IMR-90 (cell line): ENCODE measurements at regions not wholly inside any gene's neighbourhood (a gene's known extent, or its start where the extent isn't known, plus 50 kb on each side); places are given as distances from the start of the nearest gene placed in this dataset.

Experiments
- ATAC-seq: fragments of 200-7000 bp; cut with Tn5 transposase; 2 replicates; pipeline ENCODE4 v1.9.1; 2020; ENCODE audit warnings: low read depth, mild to moderate bottlenecking, moderate library complexity
- BruUV-seq: library from RNA; stranded (reverse); fragments of 400-500 nt; replicated peaks from 2 replicates; lab custom pipeline; 2021; lab: Mats Ljungman, UMichigan
- CTCF ChIA-PET: fragments of 300-600 bp; formaldehyde crosslinking; extraction: SDS; loops from one replicate; lab custom pipeline; 2021; ENCODE audit warnings: antibody characterized with exemption; lab: Yijun Ruan, JAX
- POLR2A ChIA-PET: fragments of 300-600 bp; sonication (Branson Sonifier 250); formaldehyde crosslinking; loops from one replicate; lab custom pipeline; 2022; ENCODE audit warnings: antibody characterized with exemption; ENCODE audit not compliant: unreplicated experiment; lab: Charles Lee
- DNase-seq: peaks from one replicate; pipeline ENCODE4 v3.0.0; 2013
- H2AFZ ChIP-seq: replicated peaks from 2 replicates; pipeline ENCODE3; 2013; ENCODE audit warnings: low read length, mild to moderate bottlenecking; ENCODE audit not compliant: poor library complexity
- H2AK5ac ChIP-seq: 2 replicates; pipeline ENCODE4 v1.6.1; 2013; ENCODE audit warnings: low read depth, low read length, inconsistent platforms
- H2AK9ac ChIP-seq: replicated peaks from 2 replicates; pipeline ENCODE3; 2013; ENCODE audit warnings: mild to moderate bottlenecking, low read depth, low read length, moderate library complexity; ENCODE audit not compliant: poor library complexity
- H2BK120ac ChIP-seq: 2 replicates; pipeline ENCODE4 v1.6.1; 2013; ENCODE audit warnings: low read depth, low read length, inconsistent platforms
- H2BK15ac ChIP-seq: 3 replicates; pipeline ENCODE4 v1.6.1; 2013; ENCODE audit warnings: low read depth, low read length, inconsistent platforms
- H2BK20ac ChIP-seq: 2 replicates; pipeline ENCODE4 v1.6.1; 2013; ENCODE audit warnings: low read depth, mild to moderate bottlenecking, inconsistent platforms, low read length, moderate library complexity
- H2BK5ac ChIP-seq: 2 replicates; pipeline ENCODE4 v1.6.1; 2013; ENCODE audit warnings: mild to moderate bottlenecking, low read depth, low read length, inconsistent platforms; ENCODE audit not compliant: poor library complexity, severe bottlenecking
- H3K14ac ChIP-seq: replicated peaks from 2 replicates; pipeline ENCODE4 v1.6.1; 2013; ENCODE audit warnings: low read depth, low read length, inconsistent platforms
- H3K18ac ChIP-seq: 2 replicates; pipeline ENCODE4 v1.6.1; 2013; ENCODE audit warnings: low read depth, low read length, control low read depth
- H3K23ac ChIP-seq: 2 replicates; pipeline ENCODE4 v1.6.1; 2013; ENCODE audit warnings: low read depth, low read length, inconsistent platforms
- H3K27ac ChIP-seq: 2 replicates; pipeline ENCODE4 v1.5.1; 2013; ENCODE audit warnings: mild to moderate bottlenecking, control low read depth, low read length; ENCODE audit not compliant: insufficient read depth
- H3K27me3 ChIP-seq: 2 replicates; pipeline ENCODE4 v1.6.1; 2013; ENCODE audit warnings: low read length; ENCODE audit not compliant: control insufficient read depth, insufficient read depth
- H3K36me3 ChIP-seq: 2 replicates; pipeline ENCODE4 v1.6.1; 2013; ENCODE audit warnings: low read length, mixed read lengths; ENCODE audit not compliant: control insufficient read depth, insufficient read depth
- H3K4ac ChIP-seq: 2 replicates; pipeline ENCODE4 v1.6.1; 2013; ENCODE audit warnings: low read depth, low read length, inconsistent platforms
- H3K4me1 ChIP-seq: 2 replicates; pipeline ENCODE4 v1.6.1; 2013; ENCODE audit warnings: low read length, mixed read lengths; ENCODE audit not compliant: control insufficient read depth, insufficient read depth
- H3K4me2 ChIP-seq: 2 replicates; pipeline ENCODE4 v1.6.1; 2013; ENCODE audit warnings: low read depth, mild to moderate bottlenecking, control low read depth, low read length, moderate library complexity
- H3K4me3 ChIP-seq: 2 replicates; pipeline ENCODE4 v1.5.1; 2013; ENCODE audit warnings: low read depth, mild to moderate bottlenecking, control low read depth, low read length, moderate library complexity; ENCODE audit not compliant: insufficient read depth
- H3K56ac ChIP-seq: 2 replicates; pipeline ENCODE4 v1.6.1; 2013; ENCODE audit warnings: low read length, inconsistent platforms; ENCODE audit not compliant: insufficient read depth; ENCODE audit errors: extremely low read depth
- H3K79me1 ChIP-seq, 2 experiments: 2 replicates each; pipeline ENCODE4 v1.6.1; 2013; ENCODE audit warnings: low read length in 2 of 2, inconsistent platforms in 1 of 2, low read depth in 1 of 2
- H3K9ac ChIP-seq: 2 replicates; pipeline ENCODE4 v1.6.1; 2013; ENCODE audit warnings: low read depth, low read length, control low read depth
- H3K9me1 ChIP-seq: 2 replicates; pipeline ENCODE4 v1.6.1; 2013; ENCODE audit warnings: low read length, inconsistent platforms; ENCODE audit not compliant: insufficient read depth
- H3K9me3 ChIP-seq: 2 replicates; pipeline ENCODE4 v1.6.1; 2013; ENCODE audit warnings: low read length; ENCODE audit not compliant: control insufficient read depth, insufficient read depth
- H4K20me1 ChIP-seq: 2 replicates; pipeline ENCODE4 v1.6.1; 2013; ENCODE audit warnings: low read length, inconsistent platforms; ENCODE audit not compliant: insufficient read depth
- H4K5ac ChIP-seq: 2 replicates; pipeline ENCODE4 v1.6.1; 2013; ENCODE audit warnings: mild to moderate bottlenecking, low read depth, low read length, control low read depth
- H4K8ac ChIP-seq, 2 experiments: 2 replicates each; pipeline ENCODE4 v1.6.1; 2013; ENCODE audit warnings: low read depth in 2 of 2, low read length in 2 of 2, control low read depth in 1 of 2, inconsistent platforms in 1 of 2
- H4K91ac ChIP-seq: 2 replicates; pipeline ENCODE4 v1.6.1; 2013; ENCODE audit warnings: low read depth, low read length, inconsistent platforms; ENCODE audit not compliant: insufficient read depth
- BHLHE40 ChIP-seq: fragments of 150-350 bp; IDR thresholded peaks from 2 replicates; pipeline ENCODE4 v1.6.1; 2016; ENCODE audit warnings: mild to moderate bottlenecking, low read depth, low read length
- CEBPB ChIP-seq: IDR thresholded peaks from 2 replicates; pipeline ENCODE4 v1.6.1; 2012; ENCODE audit warnings: low read depth, low read length, improper control_type of control experiment
- CTCF ChIP-seq: conservative IDR thresholded peaks from 2 replicates; pipeline ENCODE4 v1.5.1; 2012; ENCODE audit warnings: mild to moderate bottlenecking, low read depth, low read length, improper control_type of control experiment
- ELK1 ChIP-seq: fragments of 150-350 bp; IDR thresholded peaks from 2 replicates; pipeline ENCODE4 v1.6.1; 2016; ENCODE audit warnings: low read depth, mild to moderate bottlenecking, low read length, moderate library complexity, borderline replicate concordance
- FOS ChIP-seq: fragments of 150-350 bp; IDR thresholded peaks from 2 replicates; pipeline ENCODE4 v1.6.1; 2016; ENCODE audit warnings: low read depth, low read length
- MAZ ChIP-seq: IDR thresholded peaks from 2 replicates; pipeline ENCODE4 v1.6.1; 2012; ENCODE audit warnings: low read depth, mild to moderate bottlenecking, low read length, improper control_type of control experiment, moderate library complexity, borderline replicate concordance
- MXI1 ChIP-seq: IDR thresholded peaks from 2 replicates; pipeline ENCODE4 v1.6.1; 2012; ENCODE audit warnings: low read depth, mild to moderate bottlenecking, low read length, moderate library complexity, borderline replicate concordance
- NFE2L2 ChIP-seq: fragments of 150-350 bp; IDR thresholded peaks from 2 replicates; pipeline ENCODE4 v1.6.1; 2016; ENCODE audit warnings: low read depth, mild to moderate bottlenecking, low read length
- RAD21 ChIP-seq: IDR thresholded peaks from 2 replicates; pipeline ENCODE4 v1.6.1; 2012; ENCODE audit warnings: low read length, improper control_type of control experiment
- RFX5 ChIP-seq: IDR thresholded peaks from 2 replicates; pipeline ENCODE4 v1.8.0; 2012; ENCODE audit warnings: low read depth, mild to moderate bottlenecking, low read length, moderate library complexity
- SMC3 ChIP-seq: fragments of 150-350 bp; IDR thresholded peaks from 2 replicates; pipeline ENCODE4 v1.6.1; 2016; ENCODE audit warnings: low read depth, mild to moderate bottlenecking, antibody characterized with exemption, low read length, moderate library complexity
- USF2 ChIP-seq: fragments of 150-350 bp; IDR thresholded peaks from 2 replicates; pipeline ENCODE4 v1.6.1; 2017; ENCODE audit warnings: mild to moderate bottlenecking, antibody characterized with exemption, low read length, low read depth
- WGBS, 2 experiments: methylation state at CpG; one replicate each; pipeline versions ENCODE4 v1.1.5 to v1.1.7; 2013; ENCODE audit warnings: missing lambda C conversion rate in 2 of 2; ENCODE audit not compliant: insufficient read length in 1 of 2; ENCODE audit errors: extremely low coverage in 2 of 2; 5-methylcytosine and 5-hydroxymethylcytosine counted together
- dilution Hi-C: fragments of 300-500 bp; cut with HindIII; formaldehyde crosslinking; loops from one replicate; pipeline ENCODE4 v1.14.3; 2018; ENCODE audit warnings: low sequenced_read_pairs; ENCODE audit not compliant: unreplicated experiment
- in situ Hi-C: fragments of 300-500 bp; cut with MboI; formaldehyde crosslinking; loops from 3 replicates; pipeline ENCODE4 v1.14.3; 2019; ENCODE audit warnings: low sequenced_read_pairs, inconsistent platforms, mixed read lengths
- intact Hi-C: fragments of 100-400 bp; cut with micrococcal nuclease; formaldehyde crosslinking; loops from 2 replicates; pipeline ENCODE4 v1.10.0; 2022

- Histone ChIP-seq H3K9ac (no peak overlapping the region), H4K8ac (no peak overlapping the region), H2AFZ (no peak overlapping the region), H4K5ac (no peak overlapping the region), H3K4ac (no peak overlapping the region), H3K27ac (no peak overlapping the region), H2AK5ac (no peak overlapping the region), H3K36me3 (no peaks in the 10 kb centered on the region), H3K14ac (no peak overlapping the region), H4K91ac (no peak overlapping the region), H2AK9ac (no peak overlapping the region), H3K9me1 (no peaks in the 10 kb centered on the region; the same call in 1 of the 2 replicates), H2BK20ac (no peak overlapping the region), H3K9me3 (no peaks in the 10 kb centered on the region), H3K4me2 (no peak overlapping the region), H2BK15ac (no peak overlapping the region), H3K27me3 (no peaks in the 10 kb centered on the region), H3K56ac (no peak overlapping the region), H4K20me1 (no peaks in the 10 kb centered on the region), H3K79me1 (no peaks in the 10 kb centered on the region), H3K18ac (no peak overlapping the region), H3K23ac (no peak overlapping the region), H3K4me3 (no peak overlapping the region), H2BK120ac (no peak overlapping the region), H3K4me1 (no peaks in the 10 kb centered on the region), H2BK5ac (no peak overlapping the region)
- CTCF ChIA-PET: no interaction called here
- POLR2A ChIA-PET: no interaction called here
- no peak for TF ChIP-seq MXI1
- TF ChIP-seq NFE2L2: no peak
- TF ChIP-seq USF2: no peak
- no peak for TF ChIP-seq FOS
- no peak for TF ChIP-seq CTCF
- no peak for TF ChIP-seq RFX5
- TF ChIP-seq CEBPB: no peak
- no peak for TF ChIP-seq ELK1
- no peak for TF ChIP-seq MAZ
- no peak for TF ChIP-seq SMC3
- no peak for TF ChIP-seq BHLHE40
- no peak for TF ChIP-seq RAD21
- WGBS, 2 experiments: 40% methylated on average over 1 of the region's 4 CpGs; no CpG with 5 or more reads in 1 of the 2 experiments
- in situ Hi-C loops: no loop called here
- DNase-seq: no peak
- dilution Hi-C loops: no loop called here
- intact Hi-C loops: no loop called here
- no TSS peak for BruUV-seq
- no peak for ATAC-seq
Observed at GRCh38 chr16:48918520-48919258, 308.7 kb upstream of the N4BP1 start.
